ENCODE measurements at regions not wholly inside any gene's neighbourhood (a gene's known extent, or its start where the extent isn't known, plus 50 kb on each side); places are given as distances from the start of the nearest gene placed in this dataset.

- ATAC-seq = no peak
- Histone ChIP-seq H3K27me3 (ENCODE audit: insufficient read depth) (no peaks in the 10 kb centered on the region), H3K36me3 (ENCODE audit: insufficient read depth) (0 out of 2 replicates have a peak, but pooled peaks cover 3% of the 10 kb centered on the region), H3K9me2 (ENCODE audit: insufficient read depth) (no peaks in the 10 kb centered on the region), H4K20me1 (replicated peaks; ENCODE audit: insufficient read depth) (no peaks in the 10 kb centered on the region), H3F3A (replicated peaks; ENCODE audit: low read depth) (no peaks in the 10 kb centered on the region), H3K79me2 (replicated peaks; ENCODE audit: insufficient read depth) (no peaks in the 10 kb centered on the region), H2AFZ (no peak overlapping the region), H3K4me2 (no peak overlapping the region), H3K4me3 (no peak overlapping the region), H3K27ac (ENCODE audit: low read depth) (no peak overlapping the region), H3K4me1 (ENCODE audit: insufficient read depth) (no peaks in the 10 kb centered on the region)
- peaks cover 33% of the 10 kb centered on the region for H3K9me3 Mint-ChIP-seq
- H3K4me3 Mint-ChIP-seq = no peak overlapping the region
- H3K36me3 Mint-ChIP-seq (ENCODE audit: low read depth) = peaks cover 8% of the 10 kb centered on the region; the same call in 1 of the 3 replicates
- H3K4me1 Mint-ChIP-seq = no peaks in the 10 kb centered on the region
- no peak overlapping the region for H3K27ac Mint-ChIP-seq
- H3K27me3 Mint-ChIP-seq (ENCODE audit: insufficient read depth, low read depth, poor library complexity) = peaks cover 2% of the 10 kb centered on the region
- TF ChIP-seq CTCF (conservative IDR thresholded peaks at IDR 0.05; ENCODE audit: low read depth in 2 of 2) = peak; percentile 46 to 69
- no peak for TF ChIP-seq ZNF114 (CRISPR knock-in tag; IDR thresholded peaks at IDR 0.05)
- peak; percentile 14 for DNase-seq (ENCODE audit: low spot score)
Observed at GRCh38 chr7:104267701-104268368, 60.0 kb upstream of the ORC5 start.

GRCh38 chr7:104271948-104272347 lies 56.5 kb upstream of the LHFPL3 start:
- DNase-seq (ENCODE audit: low spot score) = no peak
- no peak for TF ChIP-seq ZNF462 (CRISPR knock-in tag; IDR thresholded peaks at IDR 0.05)
- TF ChIP-seq REST (IDR thresholded peaks at IDR 0.05; ENCODE audit: unreplicated experiment) = no peak
- TF ChIP-seq ETS1 (IDR thresholded peaks at IDR 0.05) = no peak
- TF ChIP-seq STAT1 (IDR thresholded peaks at IDR 0.05; ENCODE audit: unreplicated experiment) = no peak
- no peak for TF ChIP-seq EZH2 (IDR thresholded peaks at IDR 0.05; ENCODE audit: low read depth, unreplicated experiment)
- no peak for TF ChIP-seq EZH2phosphoT487 (IDR thresholded peaks at IDR 0.05; ENCODE audit: unreplicated experiment)

More at GRCh38 chr7:104271948-104272347, 56.5 kb upstream of the LHFPL3 start:
- Mint-ChIP-seq H3K4me3 (no peak overlapping the region), H3K36me3 (ENCODE audit: low read depth) (peaks cover 10% of the 10 kb centered on the region), H3K27ac (no peak overlapping the region), H3K27me3 (ENCODE audit: insufficient read depth, low read depth, poor library complexity) (no peaks in the 10 kb centered on the region), H3K4me1 (no peaks in the 10 kb centered on the region), H3K9me3 (peaks cover 18% of the 10 kb centered on the region)
- Histone ChIP-seq H3K36me3 (ENCODE audit: insufficient read depth) (no peaks in the 10 kb centered on the region), H3F3A (replicated peaks; ENCODE audit: low read depth) (no peaks in the 10 kb centered on the region), H3K27ac (ENCODE audit: low read depth) (no peak overlapping the region), H3K4me1 (ENCODE audit: insufficient read depth) (no peaks in the 10 kb centered on the region), H3K4me2 (no peak overlapping the region), H3K9me2 (ENCODE audit: insufficient read depth) (no peaks in the 10 kb centered on the region), H3K4me3 (no peak overlapping the region), H2AFZ (no peak overlapping the region), H3K79me2 (replicated peaks; ENCODE audit: insufficient read depth) (no peaks in the 10 kb centered on the region), H3K27me3 (ENCODE audit: insufficient read depth) (no peaks in the 10 kb centered on the region), H4K20me1 (replicated peaks; ENCODE audit: insufficient read depth) (no peaks in the 10 kb centered on the region)
- no peak for ATAC-seq
